ENCODE measurements at regions not wholly inside any gene's neighbourhood (a gene's known extent, or its start where the extent isn't known, plus 50 kb on each side); places are given as distances from the start of the nearest gene placed in this dataset.

DNA sequence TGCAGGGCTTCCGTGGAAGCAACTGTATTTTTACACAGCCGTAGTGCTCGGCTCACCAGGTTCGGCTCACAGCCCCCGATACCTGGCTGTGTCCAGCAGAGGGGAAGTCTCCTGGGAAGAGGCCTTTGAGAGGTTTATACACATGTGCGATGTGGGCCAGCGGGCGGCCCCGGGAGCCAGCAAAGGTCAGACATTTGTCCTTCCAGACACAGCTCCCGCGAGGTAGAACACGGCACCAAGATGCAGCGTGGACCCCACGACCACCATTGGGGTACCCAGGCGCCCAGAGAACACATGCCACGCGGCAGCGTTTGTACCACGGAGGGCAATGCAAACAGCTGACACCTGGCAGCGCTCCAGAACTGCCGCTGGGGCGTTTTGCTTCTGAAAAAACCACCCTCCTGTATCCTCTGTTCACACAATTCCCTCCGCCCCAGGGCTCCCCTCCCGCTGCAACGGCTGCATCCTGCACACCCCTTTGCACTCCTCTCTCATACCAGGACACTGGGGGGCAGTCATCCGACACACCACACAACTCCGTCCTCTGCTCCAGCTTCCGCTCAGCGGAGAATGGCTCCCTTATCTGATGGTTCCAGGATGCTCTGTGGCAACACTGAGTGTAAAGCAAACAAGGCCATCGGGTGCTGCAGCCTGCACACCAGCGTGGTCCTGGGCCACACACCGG lies 235.3 kb downstream of the SYK start:
- no peak overlapping the region for H3K4me3 ChIP-seq (ENCODE audit: low read length)
- no peak for TF ChIP-seq ZNF274 (IDR thresholded peaks at IDR 0.05; ENCODE audit: low read depth, low read length)

DNA sequence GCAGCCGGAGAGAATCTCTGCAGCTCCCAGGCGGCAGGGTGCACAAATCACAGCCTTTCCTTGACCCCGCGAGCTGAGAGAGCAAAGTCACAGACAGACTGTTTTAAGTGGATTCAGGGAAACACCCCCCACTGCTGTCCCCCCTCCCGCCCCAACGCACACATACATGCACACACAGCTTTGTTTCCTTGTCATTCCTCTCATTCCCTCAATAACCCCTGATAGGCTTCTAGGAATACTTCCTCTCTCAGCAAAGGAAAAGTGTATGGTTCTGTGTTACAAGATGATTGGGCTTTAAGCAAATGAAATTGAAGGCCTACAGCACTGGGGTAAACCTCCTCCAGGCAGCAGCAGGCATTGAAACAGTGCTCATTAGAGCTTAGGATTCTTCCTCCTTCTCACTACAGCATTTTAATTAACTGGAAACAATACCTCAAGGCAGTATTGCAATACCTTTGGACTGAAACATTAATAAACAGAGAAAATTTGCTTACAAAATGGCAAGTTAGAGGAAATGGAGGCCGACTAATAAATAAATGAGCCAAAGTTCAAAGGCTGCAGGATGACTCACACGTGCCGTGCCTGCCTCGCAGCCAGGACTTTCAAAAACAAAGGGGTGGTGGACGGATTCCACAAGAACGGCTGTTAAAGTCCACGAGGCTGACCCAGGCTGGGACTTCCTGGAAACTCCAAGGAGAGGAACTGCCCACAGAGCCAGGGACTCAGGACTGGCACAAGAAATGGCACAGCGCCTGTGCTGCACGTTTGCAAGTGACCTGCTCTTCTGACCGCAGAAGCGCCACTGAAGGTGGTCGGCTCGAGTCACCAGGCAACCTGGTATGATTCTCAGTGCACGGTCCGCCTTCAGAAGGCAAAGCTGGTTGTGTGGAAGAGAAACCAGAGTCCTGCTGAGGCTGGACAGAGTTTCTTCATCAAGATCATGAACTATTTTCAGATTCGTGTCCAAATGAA lies 236.2 kb downstream of the SYK start:
- no peak overlapping the region for H3K4me3 ChIP-seq (ENCODE audit: low read length)
- TF ChIP-seq ZNF274 (IDR thresholded peaks at IDR 0.05; ENCODE audit: low read depth, low read length), result no peak

DNA sequence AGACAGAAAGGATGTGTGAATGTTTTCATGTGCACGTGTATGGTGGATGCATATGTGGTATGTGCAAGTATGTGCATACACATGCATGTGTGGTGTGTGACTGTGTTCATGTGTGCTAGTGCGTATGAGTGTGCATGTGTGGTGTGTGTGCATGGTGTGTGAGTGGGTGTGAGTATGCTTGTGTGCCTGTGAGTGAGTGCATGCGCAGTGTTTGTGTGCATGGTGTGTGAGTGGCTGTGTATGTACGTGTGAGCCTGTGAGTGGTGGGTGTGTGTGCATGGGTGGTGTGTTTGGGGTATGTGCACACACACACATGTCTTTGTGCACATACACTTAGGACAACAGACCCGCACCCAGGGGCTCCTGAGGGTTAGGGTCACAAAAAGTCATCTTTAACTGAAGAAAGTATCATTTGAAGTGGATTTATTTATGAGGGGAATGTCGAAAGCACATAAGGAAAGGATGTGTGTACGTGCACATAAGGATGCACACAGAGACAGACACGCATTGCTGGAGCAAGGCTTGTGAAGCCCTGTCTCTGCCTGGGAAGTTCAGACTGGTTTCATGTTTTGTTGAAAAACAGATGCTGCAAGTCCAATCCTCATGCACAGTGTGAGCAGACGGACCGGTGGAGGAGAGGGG lies 237.0 kb downstream of the SYK start:
- no peak for TF ChIP-seq ZNF274 (IDR thresholded peaks at IDR 0.05; ENCODE audit: low read depth, low read length)
- H3K4me3 ChIP-seq (ENCODE audit: low read length), result no peak overlapping the region

DNA sequence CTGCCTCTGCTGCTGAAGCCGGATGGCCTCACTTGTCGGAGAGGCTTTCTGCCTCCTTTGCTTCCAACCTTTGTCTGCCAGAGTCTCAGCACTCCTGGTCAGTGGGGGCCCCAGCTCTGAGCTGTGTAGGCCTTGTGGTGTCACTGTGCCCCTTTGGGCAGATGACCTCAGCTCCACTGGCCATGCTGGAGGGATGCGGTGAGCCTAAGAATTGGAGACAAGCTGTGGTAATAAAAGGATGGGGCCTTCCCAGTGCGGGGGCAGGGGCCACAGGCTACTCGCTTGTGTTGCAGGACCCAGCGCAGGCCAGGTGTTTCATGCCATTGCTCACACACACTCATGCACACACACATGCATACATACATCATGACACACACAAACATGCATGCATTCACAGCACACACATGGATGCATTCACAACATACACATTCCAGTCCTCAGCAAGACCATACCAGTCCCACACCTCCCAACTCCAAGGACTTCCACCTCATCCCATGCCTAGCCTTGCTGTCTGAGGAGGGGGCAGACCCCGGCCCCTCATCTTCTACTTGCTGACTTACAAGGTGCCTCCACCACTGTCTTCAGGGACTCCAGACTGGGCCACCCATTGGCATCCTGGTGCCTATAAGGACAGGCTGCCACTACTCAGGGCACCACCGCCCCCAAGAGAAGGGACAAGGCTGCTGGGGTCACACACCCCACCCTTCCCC lies 237.7 kb downstream of the SYK start:
- H3K4me3 ChIP-seq (ENCODE audit: low read length), result no peak overlapping the region
- no peak for TF ChIP-seq ZNF274 (IDR thresholded peaks at IDR 0.05; ENCODE audit: low read depth, low read length)

DNA sequence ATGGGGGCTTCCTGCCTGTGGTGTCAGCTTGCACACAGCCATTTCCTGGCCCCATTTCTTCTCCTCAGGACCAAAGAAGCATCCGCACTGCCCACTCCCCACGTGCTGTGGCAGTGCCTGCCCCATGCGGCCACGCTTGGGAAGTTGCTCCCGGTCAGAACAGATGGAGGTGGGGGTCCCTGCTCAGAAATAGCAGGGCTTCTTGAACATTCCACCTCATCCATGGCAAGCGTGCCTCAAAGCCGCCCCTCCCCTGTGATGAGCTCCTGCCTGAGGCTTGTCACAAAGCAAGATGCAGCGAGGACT lies 238.2 kb downstream of the SYK start:
- H3K4me3 ChIP-seq (ENCODE audit: low read length), result no peak overlapping the region
- TF ChIP-seq ZNF274 (IDR thresholded peaks at IDR 0.05; ENCODE audit: low read depth, low read length), result no peak

DNA sequence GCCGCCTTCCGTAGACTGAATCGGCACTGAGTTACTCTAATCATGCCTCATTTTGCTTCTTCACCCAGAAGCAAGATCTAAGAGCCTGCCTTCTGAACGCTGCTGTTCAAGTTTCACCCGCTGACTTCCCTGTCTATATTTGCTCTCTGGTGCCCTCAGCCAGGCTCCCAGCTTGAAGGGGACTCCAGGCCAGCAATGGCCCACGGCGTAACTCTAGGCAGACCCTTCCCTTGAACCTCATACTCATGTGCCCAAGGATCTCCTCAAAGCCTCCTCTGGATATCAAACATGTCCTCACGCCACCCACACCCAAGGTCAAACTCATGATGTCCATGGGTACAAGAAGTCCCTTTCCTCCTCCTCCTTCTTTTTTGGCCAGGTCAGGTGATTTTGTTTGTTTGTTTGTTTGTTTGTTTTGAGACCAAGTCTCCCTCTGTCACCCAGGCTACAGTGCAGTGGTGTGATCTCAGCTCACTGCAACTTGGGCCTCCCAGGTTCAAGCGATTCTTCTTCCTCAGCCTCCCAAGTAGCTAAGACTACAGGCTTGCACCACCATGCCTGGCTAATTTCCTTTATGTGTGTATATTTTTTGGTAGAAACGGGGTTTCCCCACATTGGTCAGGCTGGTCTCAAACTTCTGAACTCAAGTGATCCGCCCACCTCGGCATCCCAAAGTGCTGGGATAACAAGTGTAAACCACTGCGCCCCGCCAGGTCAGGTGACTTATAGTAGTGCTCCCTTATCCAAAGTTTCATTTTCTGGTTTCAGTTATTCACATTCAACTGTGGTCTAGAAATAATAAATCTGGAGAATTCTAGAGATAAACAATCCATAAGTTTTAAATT lies 239.0 kb downstream of the SYK start:
- H3K4me3 ChIP-seq (ENCODE audit: low read length), result no peak overlapping the region
- no peak for TF ChIP-seq ZNF274 (IDR thresholded peaks at IDR 0.05; ENCODE audit: low read depth, low read length)

DNA sequence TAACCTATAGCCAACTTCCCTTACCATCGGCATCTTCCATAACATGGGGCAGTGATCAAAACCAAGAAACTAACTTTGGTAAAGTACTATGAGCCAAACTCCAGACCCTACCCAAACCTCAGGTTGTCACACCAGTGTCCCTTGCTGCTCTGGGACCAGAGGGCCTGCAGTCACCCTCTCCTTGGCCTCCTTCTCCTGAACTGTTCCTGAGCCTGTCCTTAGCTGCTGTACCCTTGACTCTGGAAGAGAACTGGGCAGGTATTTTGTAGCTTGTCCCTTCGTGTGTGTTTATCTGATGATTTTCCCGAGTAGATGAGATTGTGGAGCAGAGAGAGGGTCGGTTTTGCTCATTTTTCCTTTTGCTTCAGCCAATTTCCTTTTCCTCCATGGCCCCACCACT lies 240.4 kb downstream of the SYK start:
- TF ChIP-seq ZNF274 (IDR thresholded peaks at IDR 0.05; ENCODE audit: low read depth, low read length), result no peak
- no peak overlapping the region for H3K4me3 ChIP-seq (ENCODE audit: low read length)

DNA sequence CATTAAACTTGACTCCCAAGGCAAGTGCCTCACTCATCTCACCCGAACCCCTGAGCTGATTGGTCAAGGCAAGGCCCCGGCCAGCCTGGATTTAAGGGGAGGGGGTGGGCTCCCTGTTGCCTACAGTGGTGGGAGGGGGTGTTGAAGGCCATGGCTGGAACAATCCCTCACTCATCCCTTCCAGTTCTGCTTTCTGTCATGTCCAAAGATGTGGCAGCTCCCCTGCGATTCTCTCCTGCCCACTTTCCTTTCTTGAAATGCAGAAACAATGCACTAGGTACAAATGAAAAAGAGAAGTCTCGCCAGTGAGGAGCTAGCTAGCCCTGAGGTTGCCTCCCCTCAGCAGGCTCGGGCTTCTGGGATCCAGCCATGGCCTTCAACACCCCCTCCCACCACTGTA lies 240.9 kb downstream of the SYK start:
- TF ChIP-seq ZNF274 (IDR thresholded peaks at IDR 0.05; ENCODE audit: low read depth, low read length), result no peak
- H3K4me3 ChIP-seq (ENCODE audit: low read length), result no peak overlapping the region

DNA sequence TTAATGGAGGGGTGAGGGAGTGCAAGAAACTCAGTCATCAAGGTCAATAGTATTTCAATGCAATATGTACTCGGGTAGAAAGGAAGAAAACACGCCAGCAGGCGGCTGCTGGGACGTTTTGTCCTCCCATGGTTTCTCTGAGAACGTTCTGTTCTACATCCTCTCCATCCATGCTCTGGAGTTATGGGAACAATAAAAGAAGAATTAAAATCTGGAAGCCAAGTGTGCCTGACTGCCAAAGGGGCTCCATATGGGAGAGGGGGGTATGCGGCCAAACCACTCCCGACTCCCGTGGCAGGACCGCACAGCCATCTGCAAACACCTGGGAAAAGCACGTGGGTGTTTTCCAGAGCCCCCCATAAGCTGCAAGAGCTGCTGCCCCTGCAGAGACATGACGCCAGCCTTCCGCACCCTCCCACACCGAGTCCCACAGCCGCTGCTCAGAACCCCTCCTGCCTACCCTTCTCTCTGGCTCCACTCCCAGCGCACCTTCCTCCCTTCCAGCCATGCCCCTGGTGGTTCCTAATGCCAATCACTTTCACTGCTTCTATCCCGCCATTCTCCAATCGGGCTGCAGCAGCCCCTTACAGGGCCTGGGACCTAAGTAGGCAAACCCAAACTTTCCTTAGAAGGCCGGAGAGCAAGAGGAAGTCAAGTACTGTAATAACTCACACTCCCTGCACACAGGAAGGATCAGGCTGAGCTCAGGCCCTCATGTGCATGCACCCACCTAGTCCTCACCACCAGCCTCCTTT lies 241.6 kb downstream of the SYK start:
- TF ChIP-seq ZNF274 (IDR thresholded peaks at IDR 0.05; ENCODE audit: low read depth, low read length), result no peak
- H3K4me3 ChIP-seq (ENCODE audit: low read length), result no peak overlapping the region

DNA sequence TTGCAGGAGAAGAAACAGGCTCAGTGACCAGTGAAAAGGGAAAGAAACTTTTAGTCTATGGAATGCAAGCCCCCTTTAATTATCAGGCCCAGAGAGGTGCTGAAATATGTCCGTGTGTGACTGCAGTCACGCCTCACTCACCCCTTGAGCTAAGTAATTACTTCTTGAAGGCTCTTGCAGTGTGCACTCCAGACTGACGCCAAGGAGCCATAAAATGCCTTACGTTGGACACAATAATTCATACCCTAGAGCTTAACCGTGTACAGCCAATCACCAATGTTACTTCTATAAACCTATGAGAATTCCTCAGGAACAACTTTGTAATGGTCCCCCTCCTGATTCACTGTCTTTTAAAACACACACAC lies 242.2 kb downstream of the SYK start:
- no peak overlapping the region for H3K4me3 ChIP-seq (ENCODE audit: low read length)
- TF ChIP-seq ZNF274 (IDR thresholded peaks at IDR 0.05; ENCODE audit: low read depth, low read length), result no peak

DNA sequence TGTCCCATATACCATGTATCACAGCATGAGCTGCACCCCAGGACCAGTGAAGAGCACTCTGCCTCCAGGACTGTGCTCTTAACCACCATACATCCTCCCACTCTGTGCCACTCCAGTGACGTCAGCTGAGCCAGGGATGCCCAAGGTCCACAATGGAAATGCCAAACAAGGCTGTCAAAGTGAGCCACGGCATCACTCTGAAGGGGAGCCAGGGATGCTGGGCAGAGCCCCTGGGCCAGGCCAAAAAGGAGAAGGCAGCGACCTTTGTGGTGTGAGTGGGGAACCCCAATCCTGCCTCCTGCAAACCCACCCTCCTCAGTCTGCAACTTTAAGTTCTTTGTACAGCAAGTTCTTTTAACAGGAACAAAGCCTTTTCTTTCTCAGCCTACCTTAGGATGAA lies 242.7 kb downstream of the SYK start:
- TF ChIP-seq ZNF274 (IDR thresholded peaks at IDR 0.05; ENCODE audit: low read depth, low read length), result no peak
- H3K4me3 ChIP-seq (ENCODE audit: low read length), result no peak overlapping the region

DNA sequence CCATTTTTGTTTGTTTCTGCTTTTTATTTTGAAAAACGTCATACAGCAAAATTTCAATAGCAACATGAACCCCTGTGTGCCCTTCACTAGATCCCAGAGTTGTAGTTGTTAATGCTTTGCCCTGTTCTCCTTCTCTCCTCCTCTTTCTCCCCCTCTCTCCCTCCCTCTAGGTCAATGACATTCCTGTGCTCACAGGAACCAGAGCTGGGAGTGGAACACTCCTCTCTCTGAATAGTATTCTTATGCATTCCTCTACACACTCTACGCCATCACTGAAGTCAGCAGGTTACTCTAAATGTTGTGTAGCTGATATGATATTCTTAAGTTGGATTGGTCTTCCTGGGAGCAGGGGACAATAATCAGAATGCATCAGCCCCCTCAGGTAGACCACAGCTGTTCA lies 243.4 kb downstream of the SYK start:
- H3K4me3 ChIP-seq (ENCODE audit: low read length), result no peak overlapping the region
- no peak for TF ChIP-seq ZNF274 (IDR thresholded peaks at IDR 0.05; ENCODE audit: low read depth, low read length)

DNA sequence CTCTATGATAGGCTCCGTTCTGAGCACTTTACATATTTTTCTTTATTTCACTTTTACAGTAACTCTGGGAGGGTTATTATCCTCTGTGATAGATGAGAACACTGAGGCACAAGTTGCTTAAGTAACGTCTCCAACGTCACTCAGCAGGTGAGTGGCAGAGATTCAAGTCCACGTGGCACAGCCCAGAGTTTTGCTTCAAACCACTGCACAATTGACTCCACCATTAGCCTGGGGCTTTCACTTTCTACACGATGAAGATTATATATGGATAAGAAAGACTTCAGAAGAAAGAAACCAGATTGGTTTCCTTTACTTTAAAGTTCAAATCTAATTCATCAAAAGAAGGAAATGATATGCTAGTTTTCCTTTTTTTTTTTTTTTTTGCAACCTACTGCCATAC lies 245.9 kb downstream of the SYK start:
- no peak for TF ChIP-seq ZNF274 (IDR thresholded peaks at IDR 0.05; ENCODE audit: low read depth, low read length)
- no peak overlapping the region for H3K4me3 ChIP-seq (ENCODE audit: low read length)

Measured in GM08714 (cell line).